ENCODE measurements at regions not wholly inside any gene's neighbourhood (a gene's known extent, or its start where the extent isn't known, plus 50 kb on each side); places are given as distances from the start of the nearest gene placed in this dataset.

- H3K36me3 ChIP-seq (ENCODE audit: control insufficient read depth, low read length): no peaks in the 10 kb centered on the region
Observed at GRCh38 chr7:54398863-54399262, 143.3 kb upstream of the VSTM2A start.

GRCh38 chr7:54409917-54410316 is 132.3 kb upstream of the VSTM2A start:
- Histone ChIP-seq H3K27me3 (ENCODE audit: control insufficient read depth, low read length) (no peaks in the 10 kb centered on the region), H3K4me1 (ENCODE audit: control insufficient read depth, low read length) (no peaks in the 10 kb centered on the region), H3K79me2 (ENCODE audit: control insufficient read depth, low read length) (no peaks in the 10 kb centered on the region), H3K4me3 (ENCODE audit: low read length) (no peak overlapping the region), H3F3A (ENCODE audit: control insufficient read depth, insufficient read depth) (no peaks in the 10 kb centered on the region), H3K4me2 (ENCODE audit: low read length) (no peak overlapping the region), H3K9me3 (ENCODE audit: control insufficient read depth, insufficient read depth, low read length) (peaks cover 5% of the 10 kb centered on the region; the same call in 1 of the 2 replicates), H4K20me1 (ENCODE audit: control insufficient read depth, insufficient read depth, low read depth, low read length) (no peaks in the 10 kb centered on the region), H3K9me2 (replicated peaks; ENCODE audit: control insufficient read depth, low read length) (no peaks in the 10 kb centered on the region), H3K36me3 (ENCODE audit: control insufficient read depth, low read length) (no peaks in the 10 kb centered on the region), H3K27ac (ENCODE audit: low read depth, low read length) (no peak overlapping the region)
- TF ChIP-seq EZH2phosphoT487 (IDR thresholded peaks at IDR 0.05; ENCODE audit: borderline replicate concordance, low read length): no peak
- no peak for TF ChIP-seq CTCF (IDR thresholded peaks at IDR 0.05; ENCODE audit: low read depth, low read length, poor library complexity, severe bottlenecking)

More at GRCh38 chr7:54398863-54399262, 143.3 kb upstream of the VSTM2A start:
- Histone ChIP-seq H3K79me2 (ENCODE audit: control insufficient read depth, low read length) (no peaks in the 10 kb centered on the region), H3F3A (ENCODE audit: control insufficient read depth, insufficient read depth) (no peaks in the 10 kb centered on the region), H3K27me3 (ENCODE audit: control insufficient read depth, low read length) (no peaks in the 10 kb centered on the region), H3K4me1 (ENCODE audit: control insufficient read depth, low read length) (no peaks in the 10 kb centered on the region), H3K27ac (ENCODE audit: low read depth, low read length) (no peak overlapping the region), H3K4me3 (ENCODE audit: low read length) (no peak overlapping the region), H3K4me2 (ENCODE audit: low read length) (no peak overlapping the region), H4K20me1 (ENCODE audit: control insufficient read depth, insufficient read depth, low read depth, low read length) (no peaks in the 10 kb centered on the region), H3K9me3 (ENCODE audit: control insufficient read depth, insufficient read depth, low read length) (no peaks in the 10 kb centered on the region), H3K9me2 (replicated peaks; ENCODE audit: control insufficient read depth, low read length) (no peaks in the 10 kb centered on the region)
- TF ChIP-seq CTCF (IDR thresholded peaks at IDR 0.05; ENCODE audit: low read depth, low read length, poor library complexity, severe bottlenecking) (no peak), EZH2phosphoT487 (IDR thresholded peaks at IDR 0.05; ENCODE audit: borderline replicate concordance, low read length) (no peak)

GRCh38 chr7:54416678-54417077 is 125.5 kb upstream of the VSTM2A start:
- Histone ChIP-seq H3K9me2 (replicated peaks; ENCODE audit: control insufficient read depth, low read length) (no peaks in the 10 kb centered on the region; the same call in 1 of the 2 replicates), H3K79me2 (ENCODE audit: control insufficient read depth, low read length) (no peaks in the 10 kb centered on the region), H3K9me3 (ENCODE audit: control insufficient read depth, insufficient read depth, low read length) (no peaks in the 10 kb centered on the region; the same call in 1 of the 2 replicates), H3K4me2 (ENCODE audit: low read length) (no peak overlapping the region), H4K20me1 (ENCODE audit: control insufficient read depth, insufficient read depth, low read depth, low read length) (no peaks in the 10 kb centered on the region), H3K27ac (ENCODE audit: low read depth, low read length) (no peak overlapping the region), H3K27me3 (ENCODE audit: control insufficient read depth, low read length) (no peaks in the 10 kb centered on the region), H3K4me1 (ENCODE audit: control insufficient read depth, low read length) (no peaks in the 10 kb centered on the region), H3F3A (ENCODE audit: control insufficient read depth, insufficient read depth) (no peaks in the 10 kb centered on the region), H3K36me3 (ENCODE audit: control insufficient read depth, low read length) (no peaks in the 10 kb centered on the region), H3K4me3 (ENCODE audit: low read length) (no peak overlapping the region)
- TF ChIP-seq EZH2phosphoT487 (IDR thresholded peaks at IDR 0.05; ENCODE audit: borderline replicate concordance, low read length): no peak
- TF ChIP-seq CTCF (IDR thresholded peaks at IDR 0.05; ENCODE audit: low read depth, low read length, poor library complexity, severe bottlenecking): no peak

Measured in DOHH2 (cell line).